ENCODE measurements at regions not wholly inside any gene's neighbourhood (a gene's known extent, or its start where the extent isn't known, plus 50 kb on each side); places are given as distances from the start of the nearest gene placed in this dataset.

GRCh38 chr16:48487287-48487686 is 102.1 kb upstream of the SIAH1 start:
- H3K27me3 Mint-ChIP-seq (ENCODE audit: low read depth), result peaks cover 24% of the 10 kb centered on the region

GRCh38 chr16:48481772-48482171 is 96.6 kb upstream of the SIAH1 start:
- Mint-ChIP-seq H3K9me3 (peaks cover 4% of the 10 kb centered on the region), H3K36me3 (ENCODE audit: low read depth) (no peaks in the 10 kb centered on the region), H3K27ac (no peak overlapping the region), H3K4me1 (ENCODE audit: low read depth) (no peaks in the 10 kb centered on the region), H3K4me3 (ENCODE audit: low read depth) (no peak overlapping the region), H3K27me3 (ENCODE audit: low read depth) (peaks cover 14% of the 10 kb centered on the region)
- no peak for DNase-seq (ENCODE audit: low spot score)
- intact Hi-C loops (cut with micrococcal nuclease), result no loop called here

More at GRCh38 chr16:48487287-48487686, 102.1 kb upstream of the SIAH1 start:
- intact Hi-C loops (cut with micrococcal nuclease), result no loop called here
- Mint-ChIP-seq H3K9me3 (no peaks in the 10 kb centered on the region), H3K4me3 (ENCODE audit: low read depth) (no peak overlapping the region), H3K4me1 (ENCODE audit: low read depth) (no peaks in the 10 kb centered on the region), H3K27ac (no peak overlapping the region), H3K36me3 (ENCODE audit: low read depth) (no peaks in the 10 kb centered on the region)
- no peak for DNase-seq (ENCODE audit: low spot score)

- H3K36me3 Mint-ChIP-seq (ENCODE audit: low read depth), result no peaks in the 10 kb centered on the region
- H3K4me1 Mint-ChIP-seq (ENCODE audit: low read depth), result no peaks in the 10 kb centered on the region
- no peak overlapping the region for H3K27ac Mint-ChIP-seq
- intact Hi-C loops (cut with micrococcal nuclease), result no loop called here
- no peak overlapping the region for H3K4me3 Mint-ChIP-seq (ENCODE audit: low read depth)
- no peak for DNase-seq (ENCODE audit: low spot score)
- peaks cover 11% of the 10 kb centered on the region for H3K27me3 Mint-ChIP-seq (ENCODE audit: low read depth)
- H3K9me3 Mint-ChIP-seq, result peaks cover 4% of the 10 kb centered on the region
Measured at GRCh38 chr16:48481211-48481610, 96.0 kb upstream of the SIAH1 start.

GRCh38 chr16:48479955-48480354 is 94.7 kb upstream of the SIAH1 start:
- no peak for DNase-seq (ENCODE audit: low spot score)
- Mint-ChIP-seq H3K9me3 (peaks cover 4% of the 10 kb centered on the region), H3K4me1 (ENCODE audit: low read depth) (no peaks in the 10 kb centered on the region), H3K27ac (no peak overlapping the region), H3K27me3 (ENCODE audit: low read depth) (peaks cover 11% of the 10 kb centered on the region), H3K36me3 (ENCODE audit: low read depth) (no peaks in the 10 kb centered on the region), H3K4me3 (ENCODE audit: low read depth) (no peak overlapping the region)
- intact Hi-C loops (cut with micrococcal nuclease), result no loop called here

- H3K27me3 Mint-ChIP-seq (ENCODE audit: low read depth), result peaks cover 11% of the 10 kb centered on the region
- intact Hi-C loops (cut with micrococcal nuclease), result no loop called here
- DNase-seq (ENCODE audit: low spot score), result no peak
- no peaks in the 10 kb centered on the region for H3K36me3 Mint-ChIP-seq (ENCODE audit: low read depth)
- no peak overlapping the region for H3K4me3 Mint-ChIP-seq (ENCODE audit: low read depth)
- peaks cover 4% of the 10 kb centered on the region for H3K9me3 Mint-ChIP-seq
- H3K4me1 Mint-ChIP-seq (ENCODE audit: low read depth), result no peaks in the 10 kb centered on the region
- H3K27ac Mint-ChIP-seq, result no peak overlapping the region
Measured at GRCh38 chr16:48479329-48479728, 94.1 kb upstream of the SIAH1 start.

- Mint-ChIP-seq H3K4me3 (ENCODE audit: low read depth) (no peak overlapping the region), H3K36me3 (ENCODE audit: low read depth) (no peaks in the 10 kb centered on the region), H3K27ac (no peak overlapping the region), H3K4me1 (ENCODE audit: low read depth) (peaks cover under 1% of the 10 kb centered on the region), H3K27me3 (ENCODE audit: low read depth) (peaks cover 11% of the 10 kb centered on the region), H3K9me3 (peaks cover 4% of the 10 kb centered on the region)
- no peak for DNase-seq (ENCODE audit: low spot score)
- intact Hi-C loops (cut with micrococcal nuclease), result no loop called here
Measured at GRCh38 chr16:48478393-48478792, 93.2 kb upstream of the SIAH1 start.

- Mint-ChIP-seq H3K4me3 (ENCODE audit: low read depth) (no peak overlapping the region), H3K27ac (no peak overlapping the region), H3K27me3 (ENCODE audit: low read depth) (peaks cover 9% of the 10 kb centered on the region), H3K36me3 (ENCODE audit: low read depth) (no peaks in the 10 kb centered on the region), H3K4me1 (ENCODE audit: low read depth) (peaks cover 2% of the 10 kb centered on the region), H3K9me3 (no peaks in the 10 kb centered on the region)
- no peak for DNase-seq (ENCODE audit: low spot score)
- intact Hi-C loops (cut with micrococcal nuclease), result no loop called here
Measured at GRCh38 chr16:48471435-48471834, 86.2 kb upstream of the SIAH1 start.

- Mint-ChIP-seq H3K36me3 (ENCODE audit: low read depth) (no peaks in the 10 kb centered on the region), H3K4me3 (ENCODE audit: low read depth) (no peak overlapping the region), H3K4me1 (ENCODE audit: low read depth) (peaks cover 13% of the 10 kb centered on the region), H3K27ac (no peak overlapping the region), H3K9me3 (peaks cover 4% of the 10 kb centered on the region), H3K27me3 (ENCODE audit: low read depth) (peaks cover 32% of the 10 kb centered on the region)
- intact Hi-C loops (cut with micrococcal nuclease), result no loop called here
- no peak for DNase-seq (ENCODE audit: low spot score)
Measured at GRCh38 chr16:48462106-48462740, 77.0 kb upstream of the SIAH1 start.

- no peak overlapping the region for H3K27ac Mint-ChIP-seq
- no peaks in the 10 kb centered on the region for H3K9me3 Mint-ChIP-seq
- peaks cover 39% of the 10 kb centered on the region for H3K27me3 Mint-ChIP-seq (ENCODE audit: low read depth)
- peaks cover 15% of the 10 kb centered on the region for H3K4me1 Mint-ChIP-seq (ENCODE audit: low read depth)
- intact Hi-C loops (cut with micrococcal nuclease), result loop anchor here (2.0 to 10.0 kb wide), 5 partner anchors 47 to 224 kb away; partner anchors contain the start of genes N4BP1 and SIAH1
- no peak for DNase-seq (ENCODE audit: low spot score)
- no peak overlapping the region for H3K4me3 Mint-ChIP-seq (ENCODE audit: low read depth)
- no peaks in the 10 kb centered on the region for H3K36me3 Mint-ChIP-seq (ENCODE audit: low read depth)
Measured at GRCh38 chr16:48459167-48459566, 74.0 kb upstream of the SIAH1 start.

GRCh38 chr16:48454051-48454450 is 68.8 kb upstream of the SIAH1 start:
- no peak overlapping the region for H3K4me3 Mint-ChIP-seq (ENCODE audit: low read depth)
- H3K36me3 Mint-ChIP-seq (ENCODE audit: low read depth), result no peaks in the 10 kb centered on the region
- DNase-seq (ENCODE audit: low spot score), result no peak
- no peak overlapping the region for H3K27ac Mint-ChIP-seq
- intact Hi-C loops (cut with micrococcal nuclease), result loop anchor here (10.0 kb wide), 1 partner anchor 219 kb away; no protein-coding TSS in a partner anchor
- peaks cover 19% of the 10 kb centered on the region for H3K27me3 Mint-ChIP-seq (ENCODE audit: low read depth)
- H3K9me3 Mint-ChIP-seq, result no peaks in the 10 kb centered on the region
- H3K4me1 Mint-ChIP-seq (ENCODE audit: low read depth), result peaks cover 10% of the 10 kb centered on the region

- no peak overlapping the region for H3K4me3 Mint-ChIP-seq (ENCODE audit: low read depth)
- peaks cover 7% of the 10 kb centered on the region for H3K4me1 Mint-ChIP-seq (ENCODE audit: low read depth)
- H3K9me3 Mint-ChIP-seq, result no peaks in the 10 kb centered on the region
- intact Hi-C loops (cut with micrococcal nuclease), result loop anchor here (10.0 kb wide), 1 partner anchor 218 kb away; no protein-coding TSS in a partner anchor
- H3K36me3 Mint-ChIP-seq (ENCODE audit: low read depth), result no peaks in the 10 kb centered on the region
- H3K27me3 Mint-ChIP-seq (ENCODE audit: low read depth), result peaks cover 19% of the 10 kb centered on the region
- no peak for DNase-seq (ENCODE audit: low spot score)
- H3K27ac Mint-ChIP-seq, result no peak overlapping the region
Measured at GRCh38 chr16:48452991-48453760, 68.0 kb upstream of the SIAH1 start.

GRCh38 chr16:48451323-48451722 is 66.1 kb upstream of the SIAH1 start:
- intact Hi-C loops (cut with micrococcal nuclease), result loop anchor here (10.0 kb wide), 1 partner anchor 217 kb away; no protein-coding TSS in a partner anchor
- Mint-ChIP-seq H3K36me3 (ENCODE audit: low read depth) (no peaks in the 10 kb centered on the region), H3K4me3 (ENCODE audit: low read depth) (no peak overlapping the region), H3K27ac (no peak overlapping the region), H3K27me3 (ENCODE audit: low read depth) (peaks cover 14% of the 10 kb centered on the region), H3K4me1 (ENCODE audit: low read depth) (no peaks in the 10 kb centered on the region), H3K9me3 (no peaks in the 10 kb centered on the region)
- DNase-seq (ENCODE audit: low spot score), result no peak

- H3K4me1 Mint-ChIP-seq (ENCODE audit: low read depth), result no peaks in the 10 kb centered on the region
- H3K27me3 Mint-ChIP-seq (ENCODE audit: low read depth), result peaks cover 10% of the 10 kb centered on the region
- no peaks in the 10 kb centered on the region for H3K36me3 Mint-ChIP-seq (ENCODE audit: low read depth)
- H3K27ac Mint-ChIP-seq, result no peak overlapping the region
- intact Hi-C loops (cut with micrococcal nuclease), result loop anchor here (10.0 kb wide), 1 partner anchor 216 kb away; no protein-coding TSS in a partner anchor
- H3K4me3 Mint-ChIP-seq (ENCODE audit: low read depth), result no peak overlapping the region
- no peak for DNase-seq (ENCODE audit: low spot score)
- no peaks in the 10 kb centered on the region for H3K9me3 Mint-ChIP-seq
Measured at GRCh38 chr16:48450367-48450766, 65.2 kb upstream of the SIAH1 start.
